ENCODE measurements at regions not wholly inside any gene's neighbourhood (a gene's known extent, or its start where the extent isn't known, plus 50 kb on each side); places are given as distances from the start of the nearest gene placed in this dataset.
"Not testable (repeated sequence)": the region's sequence is repeated elsewhere in the genome, so short reads cannot be mapped to it uniquely, and the experiment has no call there.

- not testable (repeated sequence) for H3K4ac ChIP-seq (ENCODE audit: low read length); H2BK5ac ChIP-seq (ENCODE audit: low read length); H3K79me1 ChIP-seq (ENCODE audit: low read depth, low read length); H3K36me3 ChIP-seq (replicated peaks in 1 of 2; ENCODE audit: control insufficient read depth in 2 of 2, insufficient read depth in 2 of 2, low read length in 2 of 2); H3K9me3 ChIP-seq (replicated peaks in 1 of 2; ENCODE audit: control insufficient read depth in 2 of 2, insufficient read depth in 1 of 2, low read depth in 1 of 2, low read length in 2 of 2); H3K4me3 ChIP-seq (ENCODE audit: low read length in 2 of 2); DNase-seq (ENCODE audit: low spot score); H3K4me2 ChIP-seq (ENCODE audit: insufficient read depth, low read length, poor library complexity, severe bottlenecking); H3K18ac ChIP-seq (ENCODE audit: low read length); H4K8ac ChIP-seq (ENCODE audit: low read depth, low read length); H3K4me1 ChIP-seq (ENCODE audit: control insufficient read depth in 2 of 2, insufficient read depth in 1 of 2, low read depth in 1 of 2, low read length in 2 of 2); H3K9ac ChIP-seq (ENCODE audit: low read depth, low read length, poor library complexity); H3K27ac ChIP-seq (replicated peaks; ENCODE audit: low read length); H4K91ac ChIP-seq (ENCODE audit: low read depth, low read length, poor library complexity); H3K14ac ChIP-seq (ENCODE audit: low read length); H2BK15ac ChIP-seq (ENCODE audit: low read length); H2BK12ac ChIP-seq (ENCODE audit: low read length); H3K23ac ChIP-seq (ENCODE audit: low read depth, low read length, poor library complexity); H3K27me3 ChIP-seq (ENCODE audit: control insufficient read depth in 3 of 3, insufficient read depth in 3 of 3, low read depth in 1 of 3, low read length in 3 of 3); H2AK5ac ChIP-seq (ENCODE audit: low read depth, low read length); H2BK120ac ChIP-seq (ENCODE audit: low read depth, low read length); H2AFZ ChIP-seq (ENCODE audit: low read length)
- no CpG with 5 or more reads among the region's 4 CpGs for WGBS, 2 donors (ENCODE audit: extremely low coverage in 2 of 2, insufficient read length in 2 of 2, insufficient replicate concordance in 1 of 2)
These were observed 79.2 kb downstream of the PXDC1 start for GRCh38 chr6:3672339-3672738.

- H3K27ac ChIP-seq (replicated peaks; ENCODE audit: low read length): no peak overlapping the region
- H3K23ac ChIP-seq (ENCODE audit: low read depth, low read length, poor library complexity): no peak overlapping the region
- H3K4me2 ChIP-seq (ENCODE audit: insufficient read depth, low read length, poor library complexity, severe bottlenecking): no peak overlapping the region
- H3K36me3 ChIP-seq (replicated peaks in 1 of 2; ENCODE audit: control insufficient read depth in 2 of 2, insufficient read depth in 2 of 2, low read length in 2 of 2): no peaks in the 10 kb centered on the region
- H3K27me3 ChIP-seq (ENCODE audit: control insufficient read depth in 3 of 3, insufficient read depth in 3 of 3, low read depth in 1 of 3, low read length in 3 of 3): no peaks in the 10 kb centered on the region
- no peak overlapping the region for H4K8ac ChIP-seq (ENCODE audit: low read depth, low read length)
- no peak overlapping the region for H2BK12ac ChIP-seq (ENCODE audit: low read length)
- H2AK5ac ChIP-seq (ENCODE audit: low read depth, low read length): no peak overlapping the region
- no peaks in the 10 kb centered on the region for H3K4me1 ChIP-seq (ENCODE audit: control insufficient read depth in 2 of 2, insufficient read depth in 1 of 2, low read depth in 1 of 2, low read length in 2 of 2)
- H2BK15ac ChIP-seq (ENCODE audit: low read length): no peak overlapping the region
- H4K91ac ChIP-seq (ENCODE audit: low read depth, low read length, poor library complexity): no peak overlapping the region
- no peak overlapping the region for H3K9ac ChIP-seq (ENCODE audit: low read depth, low read length, poor library complexity)
- no peak overlapping the region for H3K4me3 ChIP-seq (ENCODE audit: low read length in 2 of 2)
- no peak overlapping the region for H3K14ac ChIP-seq (ENCODE audit: low read length)
- peaks cover 0 to 9% of the 10 kb centered on the region in 2 donors for H3K9me3 ChIP-seq (replicated peaks in 1 of 2; ENCODE audit: control insufficient read depth in 2 of 2, insufficient read depth in 1 of 2, low read depth in 1 of 2, low read length in 2 of 2)
- no peak for DNase-seq (ENCODE audit: low spot score)
- H3K4ac ChIP-seq (ENCODE audit: low read length): no peak overlapping the region
- no peak overlapping the region for H3K18ac ChIP-seq (ENCODE audit: low read length)
- no peak overlapping the region for H2BK120ac ChIP-seq (ENCODE audit: low read depth, low read length)
- no peak overlapping the region for H2AFZ ChIP-seq (ENCODE audit: low read length)
- H3K79me1 ChIP-seq (ENCODE audit: low read depth, low read length): no peaks in the 10 kb centered on the region
- WGBS, 2 donors (ENCODE audit: extremely low coverage in 2 of 2, insufficient read length in 2 of 2, insufficient replicate concordance in 1 of 2): no CpG with 5 or more reads among the region's 1 CpG
- no peak overlapping the region for H2BK5ac ChIP-seq (ENCODE audit: low read length)
These were observed 80.1 kb downstream of the PXDC1 start for GRCh38 chr6:3671382-3671781.

- H3K4me3 ChIP-seq (ENCODE audit: low read length in 2 of 2): no peak overlapping the region
- no peaks in the 10 kb centered on the region for H3K27me3 ChIP-seq (ENCODE audit: control insufficient read depth in 3 of 3, insufficient read depth in 3 of 3, low read depth in 1 of 3, low read length in 3 of 3)
- no peaks in the 10 kb centered on the region for H3K79me1 ChIP-seq (ENCODE audit: low read depth, low read length)
- no peak overlapping the region for H3K4me2 ChIP-seq (ENCODE audit: insufficient read depth, low read length, poor library complexity, severe bottlenecking)
- no peak overlapping the region for H2AFZ ChIP-seq (ENCODE audit: low read length)
- H3K18ac ChIP-seq (ENCODE audit: low read length): no peak overlapping the region
- no peak overlapping the region for H2AK5ac ChIP-seq (ENCODE audit: low read depth, low read length)
- no peak overlapping the region for H3K4ac ChIP-seq (ENCODE audit: low read length)
- H4K91ac ChIP-seq (ENCODE audit: low read depth, low read length, poor library complexity): no peak overlapping the region
- H3K27ac ChIP-seq (replicated peaks; ENCODE audit: low read length): no peak overlapping the region
- no peak overlapping the region for H2BK120ac ChIP-seq (ENCODE audit: low read depth, low read length)
- no peaks in the 10 kb centered on the region for H3K4me1 ChIP-seq (ENCODE audit: control insufficient read depth in 2 of 2, insufficient read depth in 1 of 2, low read depth in 1 of 2, low read length in 2 of 2)
- H3K23ac ChIP-seq (ENCODE audit: low read depth, low read length, poor library complexity): no peak overlapping the region
- peaks cover 0 to 9% of the 10 kb centered on the region in 2 donors for H3K9me3 ChIP-seq (replicated peaks in 1 of 2; ENCODE audit: control insufficient read depth in 2 of 2, insufficient read depth in 1 of 2, low read depth in 1 of 2, low read length in 2 of 2)
- no peaks in the 10 kb centered on the region for H3K36me3 ChIP-seq (replicated peaks in 1 of 2; ENCODE audit: control insufficient read depth in 2 of 2, insufficient read depth in 2 of 2, low read length in 2 of 2)
- H2BK12ac ChIP-seq (ENCODE audit: low read length): no peak overlapping the region
- H2BK15ac ChIP-seq (ENCODE audit: low read length): no peak overlapping the region
- no peak overlapping the region for H4K8ac ChIP-seq (ENCODE audit: low read depth, low read length)
- no peak overlapping the region for H3K9ac ChIP-seq (ENCODE audit: low read depth, low read length, poor library complexity)
- H2BK5ac ChIP-seq (ENCODE audit: low read length): no peak overlapping the region
- DNase-seq (ENCODE audit: low spot score): no peak
- WGBS, 2 donors (ENCODE audit: extremely low coverage in 2 of 2, insufficient read length in 2 of 2, insufficient replicate concordance in 1 of 2): no CpG with 5 or more reads among the region's 1 CpG
- no peak overlapping the region for H3K14ac ChIP-seq (ENCODE audit: low read length)
These were observed 81.2 kb downstream of the PXDC1 start for GRCh38 chr6:3670356-3670755.

- no peak overlapping the region for H3K27ac ChIP-seq (replicated peaks; ENCODE audit: low read length)
- H3K4me2 ChIP-seq (ENCODE audit: insufficient read depth, low read length, poor library complexity, severe bottlenecking): no peak overlapping the region
- DNase-seq (ENCODE audit: low spot score): no peak
- no peak overlapping the region for H2BK120ac ChIP-seq (ENCODE audit: low read depth, low read length)
- no peak overlapping the region for H2AFZ ChIP-seq (ENCODE audit: low read length)
- H3K9me3 ChIP-seq (replicated peaks in 1 of 2; ENCODE audit: control insufficient read depth in 2 of 2, insufficient read depth in 1 of 2, low read depth in 1 of 2, low read length in 2 of 2): peaks cover 0 to 9% of the 10 kb centered on the region in 2 donors
- H2AK5ac ChIP-seq (ENCODE audit: low read depth, low read length): no peak overlapping the region
- no peaks in the 10 kb centered on the region for H3K79me1 ChIP-seq (ENCODE audit: low read depth, low read length)
- no peak overlapping the region for H2BK12ac ChIP-seq (ENCODE audit: low read length)
- no peak overlapping the region for H3K23ac ChIP-seq (ENCODE audit: low read depth, low read length, poor library complexity)
- H3K4me1 ChIP-seq (ENCODE audit: control insufficient read depth in 2 of 2, insufficient read depth in 1 of 2, low read depth in 1 of 2, low read length in 2 of 2): peaks cover 2 to 3% of the 10 kb centered on the region in 2 donors
- no peak overlapping the region for H4K8ac ChIP-seq (ENCODE audit: low read depth, low read length)
- no peak overlapping the region for H3K4ac ChIP-seq (ENCODE audit: low read length)
- no CpG with 5 or more reads among the region's 5 CpGs for WGBS, 2 donors (ENCODE audit: extremely low coverage in 2 of 2, insufficient read length in 2 of 2, insufficient replicate concordance in 1 of 2)
- H3K4me3 ChIP-seq (ENCODE audit: low read length in 2 of 2): peak overlapping the region in 1 of 2 donors; percentile 46
- no peak overlapping the region for H2BK5ac ChIP-seq (ENCODE audit: low read length)
- H3K9ac ChIP-seq (ENCODE audit: low read depth, low read length, poor library complexity): no peak overlapping the region
- H3K36me3 ChIP-seq (replicated peaks in 1 of 2; ENCODE audit: control insufficient read depth in 2 of 2, insufficient read depth in 2 of 2, low read length in 2 of 2): no peaks in the 10 kb centered on the region
- no peak overlapping the region for H3K14ac ChIP-seq (ENCODE audit: low read length)
- H2BK15ac ChIP-seq (ENCODE audit: low read length): no peak overlapping the region
- no peaks in the 10 kb centered on the region for H3K27me3 ChIP-seq (ENCODE audit: control insufficient read depth in 3 of 3, insufficient read depth in 3 of 3, low read depth in 1 of 3, low read length in 3 of 3)
- no peak overlapping the region for H4K91ac ChIP-seq (ENCODE audit: low read depth, low read length, poor library complexity)
- no peak overlapping the region for H3K18ac ChIP-seq (ENCODE audit: low read length)
These were observed 81.6 kb downstream of the PXDC1 start for GRCh38 chr6:3669916-3670315.

Measured in neuronal stem cell (in vitro differentiated cells).